ENCODE measurements at regions not wholly inside any gene's neighbourhood (a gene's known extent, or its start where the extent isn't known, plus 50 kb on each side); places are given as distances from the start of the nearest gene placed in this dataset.

DNA sequence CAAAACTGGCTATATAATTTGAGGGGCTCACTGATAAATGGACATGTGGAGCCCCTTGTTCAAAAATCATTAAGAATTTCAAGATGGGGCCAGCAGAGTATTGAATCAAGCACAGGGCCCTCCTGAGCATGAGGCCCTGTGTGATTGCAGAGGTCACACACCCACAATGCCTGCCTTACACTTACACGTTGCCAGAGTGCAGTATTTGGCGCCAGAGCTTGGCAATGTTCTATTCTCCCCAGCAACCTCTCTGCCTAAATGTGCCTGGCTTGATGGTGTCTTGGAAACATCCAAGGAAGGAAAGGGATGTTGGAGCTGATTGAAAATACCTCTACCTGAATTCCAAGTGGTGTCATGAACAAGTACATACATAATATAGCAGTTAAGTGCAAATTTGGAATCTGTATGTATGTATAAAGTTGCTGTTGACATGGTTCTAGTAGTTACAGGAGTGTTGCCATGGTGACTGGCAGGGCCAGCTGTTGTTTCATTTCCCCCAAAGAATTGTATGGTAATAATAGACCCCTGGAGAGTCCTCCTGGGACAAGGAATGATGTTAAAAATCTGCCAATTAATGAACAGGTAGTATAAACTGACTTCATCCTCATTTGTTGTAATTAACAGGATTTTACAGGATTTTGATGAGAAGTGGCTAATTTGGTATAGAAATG, 205.7 kb upstream of the NAV2 start:
- TF ChIP-seq, protein P1, sequence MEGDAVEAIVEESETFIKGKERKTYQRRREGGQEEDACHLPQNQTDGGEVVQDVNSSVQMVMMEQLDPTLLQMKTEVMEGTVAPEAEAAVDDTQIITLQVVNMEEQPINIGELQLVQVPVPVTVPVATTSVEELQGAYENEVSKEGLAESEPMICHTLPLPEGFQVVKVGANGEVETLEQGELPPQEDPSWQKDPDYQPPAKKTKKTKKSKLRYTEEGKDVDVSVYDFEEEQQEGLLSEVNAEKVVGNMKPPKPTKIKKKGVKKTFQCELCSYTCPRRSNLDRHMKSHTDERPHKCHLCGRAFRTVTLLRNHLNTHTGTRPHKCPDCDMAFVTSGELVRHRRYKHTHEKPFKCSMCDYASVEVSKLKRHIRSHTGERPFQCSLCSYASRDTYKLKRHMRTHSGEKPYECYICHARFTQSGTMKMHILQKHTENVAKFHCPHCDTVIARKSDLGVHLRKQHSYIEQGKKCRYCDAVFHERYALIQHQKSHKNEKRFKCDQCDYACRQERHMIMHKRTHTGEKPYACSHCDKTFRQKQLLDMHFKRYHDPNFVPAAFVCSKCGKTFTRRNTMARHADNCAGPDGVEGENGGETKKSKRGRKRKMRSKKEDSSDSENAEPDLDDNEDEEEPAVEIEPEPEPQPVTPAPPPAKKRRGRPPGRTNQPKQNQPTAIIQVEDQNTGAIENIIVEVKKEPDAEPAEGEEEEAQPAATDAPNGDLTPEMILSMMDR (IDR thresholded peaks at IDR 0.05; ENCODE audit: insufficient read depth, low read length), result no peak
- TF ChIP-seq GABPA (IDR thresholded peaks at IDR 0.05; ENCODE audit: low read depth) (no peak), POLR2AphosphoS5 (IDR thresholded peaks at IDR 0.05; ENCODE audit: low read depth) (no peak), SPI1 (IDR thresholded peaks at IDR 0.05; ENCODE audit: borderline replicate concordance, low read depth) (no peak)
- TF ChIP-seq, protein P2, sequence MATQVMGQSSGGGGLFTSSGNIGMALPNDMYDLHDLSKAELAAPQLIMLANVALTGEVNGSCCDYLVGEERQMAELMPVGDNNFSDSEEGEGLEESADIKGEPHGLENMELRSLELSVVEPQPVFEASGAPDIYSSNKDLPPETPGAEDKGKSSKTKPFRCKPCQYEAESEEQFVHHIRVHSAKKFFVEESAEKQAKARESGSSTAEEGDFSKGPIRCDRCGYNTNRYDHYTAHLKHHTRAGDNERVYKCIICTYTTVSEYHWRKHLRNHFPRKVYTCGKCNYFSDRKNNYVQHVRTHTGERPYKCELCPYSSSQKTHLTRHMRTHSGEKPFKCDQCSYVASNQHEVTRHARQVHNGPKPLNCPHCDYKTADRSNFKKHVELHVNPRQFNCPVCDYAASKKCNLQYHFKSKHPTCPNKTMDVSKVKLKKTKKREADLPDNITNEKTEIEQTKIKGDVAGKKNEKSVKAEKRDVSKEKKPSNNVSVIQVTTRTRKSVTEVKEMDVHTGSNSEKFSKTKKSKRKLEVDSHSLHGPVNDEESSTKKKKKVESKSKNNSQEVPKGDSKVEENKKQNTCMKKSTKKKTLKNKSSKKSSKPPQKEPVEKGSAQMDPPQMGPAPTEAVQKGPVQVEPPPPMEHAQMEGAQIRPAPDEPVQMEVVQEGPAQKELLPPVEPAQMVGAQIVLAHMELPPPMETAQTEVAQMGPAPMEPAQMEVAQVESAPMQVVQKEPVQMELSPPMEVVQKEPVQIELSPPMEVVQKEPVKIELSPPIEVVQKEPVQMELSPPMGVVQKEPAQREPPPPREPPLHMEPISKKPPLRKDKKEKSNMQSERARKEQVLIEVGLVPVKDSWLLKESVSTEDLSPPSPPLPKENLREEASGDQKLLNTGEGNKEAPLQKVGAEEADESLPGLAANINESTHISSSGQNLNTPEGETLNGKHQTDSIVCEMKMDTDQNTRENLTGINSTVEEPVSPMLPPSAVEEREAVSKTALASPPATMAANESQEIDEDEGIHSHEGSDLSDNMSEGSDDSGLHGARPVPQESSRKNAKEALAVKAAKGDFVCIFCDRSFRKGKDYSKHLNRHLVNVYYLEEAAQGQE (IDR thresholded peaks at IDR 0.05; ENCODE audit: insufficient replicate concordance, low read depth), result no peak

Data from HL-60 (cell line).